Natural killer cell (primary cell): ENCODE measurements at regions not wholly inside any gene's neighbourhood (a gene's known extent, or its start where the extent isn't known, plus 50 kb on each side); places are given as distances from the start of the nearest gene placed in this dataset.

Experiments used
- ATAC-seq, 3 donors: fragments of 150-1000 bp in 2 of 3; fragments of 200-7000 bp in 1 of 3; cut with Tn5 transposase; 1 replicate in 1 of 3; 2 replicates in 2 of 3; pipeline ENCODE4 v1.10.0; 2021; ENCODE audit warnings: mild to moderate bottlenecking in 2 of 3, moderate library complexity in 2 of 3
- DNase-seq, 2 donors: peaks; one replicate each; pipeline versions ENCODE4 v3.0.0 to v3.0.0-alpha.2; 2013 to 2021; ENCODE audit warnings: mixed read lengths in 1 of 2
- H3K27ac ChIP-seq: one replicate; pipeline ENCODE4 v1.5.1; 2013; ENCODE audit warnings: mild to moderate bottlenecking, low read length
- H3K27me3 ChIP-seq: one replicate; pipeline ENCODE4 v1.6.1; 2013; ENCODE audit warnings: low read length; ENCODE audit not compliant: control insufficient read depth, insufficient read depth
- H3K36me3 ChIP-seq: one replicate; pipeline ENCODE4 v1.6.1; 2013; ENCODE audit warnings: low read length; ENCODE audit not compliant: control insufficient read depth, insufficient read depth
- H3K4me1 ChIP-seq: one replicate; pipeline ENCODE4 v1.6.1; 2013; ENCODE audit warnings: low read length; ENCODE audit not compliant: control insufficient read depth, insufficient read depth
- H3K4me3 ChIP-seq: one replicate; pipeline ENCODE4 v1.5.1; 2013; ENCODE audit warnings: low read length
- H3K9me3 ChIP-seq: one replicate; pipeline ENCODE4 v1.6.1; 2013; ENCODE audit warnings: low read length; ENCODE audit not compliant: control insufficient read depth, insufficient read depth
- H3K27ac Mint-ChIP-seq, 2 donors: one replicate each; pipeline ENCODE4 v1.8.0; 2022; ENCODE audit warnings: mild to moderate bottlenecking in 2 of 2, mixed read lengths in 2 of 2, moderate library complexity in 1 of 2
- H3K27me3 Mint-ChIP-seq, 2 donors: one replicate each; pipeline ENCODE4 v1.8.0; 2022; ENCODE audit warnings: low read depth in 2 of 2, mixed read lengths in 2 of 2
- H3K36me3 Mint-ChIP-seq: one replicate; pipeline ENCODE4 v1.8.0; 2022; ENCODE audit warnings: mixed read lengths
- H3K4me1 Mint-ChIP-seq, 2 donors: one replicate each; pipeline ENCODE4 v1.8.0; 2022; ENCODE audit warnings: mixed read lengths in 2 of 2
- H3K4me3 Mint-ChIP-seq: one replicate; pipeline ENCODE4 v1.8.0; 2022; ENCODE audit warnings: mild to moderate bottlenecking, moderate library complexity, mixed read lengths
- H3K9me3 Mint-ChIP-seq, 2 donors: one replicate each; pipeline ENCODE4 v1.8.0; 2022; ENCODE audit warnings: mixed read lengths in 2 of 2
- CTCF ChIP-seq: fragments of 200-600 bp; IDR thresholded peaks from one replicate; pipeline ENCODE4 v1.8.0; 2022; ENCODE audit warnings: antibody characterized with exemption
- WGBS: methylation state at CpG from one replicate; pipeline ENCODE4 v1.1.7; 2013; ENCODE audit warnings: missing lambda C conversion rate; ENCODE audit not compliant: insufficient coverage; 5-methylcytosine and 5-hydroxymethylcytosine counted together
- intact Hi-C: fragments of 100-400 bp; cut with micrococcal nuclease; formaldehyde crosslinking; loops from one replicate; pipeline ENCODE4 v1.14.2; 2022

DNA sequence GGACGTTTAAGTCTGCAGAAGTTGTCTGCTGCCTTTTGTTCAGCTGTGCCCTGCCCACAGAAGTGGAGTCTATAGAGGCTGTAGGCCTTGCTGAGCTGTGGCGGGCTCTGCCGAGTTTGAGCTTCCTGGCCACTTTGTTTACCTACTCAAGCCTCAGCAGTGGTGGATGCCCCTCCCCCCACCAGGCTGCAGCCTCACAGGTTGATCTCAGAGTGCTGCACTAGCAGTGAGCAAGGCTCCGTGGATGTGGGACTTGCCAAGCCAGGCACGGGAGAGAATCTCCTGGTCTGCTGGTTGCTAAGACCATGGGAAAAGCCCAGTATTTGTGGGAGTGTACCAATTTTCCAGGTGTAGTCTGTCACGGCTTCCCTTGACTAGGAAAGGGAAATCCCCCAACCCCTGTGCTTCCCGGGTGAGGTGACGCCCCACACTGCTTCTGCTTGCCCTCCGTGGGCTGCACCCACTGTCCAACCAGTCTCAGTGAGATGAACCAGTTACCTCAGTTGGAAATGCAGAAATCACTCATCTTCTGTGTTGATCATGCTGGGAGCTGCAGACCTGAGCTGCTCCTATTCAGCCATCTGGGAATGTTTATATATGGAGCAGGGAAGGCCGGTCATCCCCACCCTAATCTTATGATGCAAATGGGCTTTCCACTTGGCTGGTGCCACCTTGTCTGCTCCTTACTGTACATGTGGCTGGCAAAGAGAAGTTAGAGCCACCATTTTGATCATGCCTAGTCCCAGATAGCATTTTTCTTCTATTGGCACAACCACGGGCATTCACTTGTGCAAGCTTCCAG, 156.9 kb upstream of the ITGA6 start:
- Histone ChIP-seq H3K4me1 (peaks cover 4% of the 10 kb centered on the region), H3K27me3 (no peaks in the 10 kb centered on the region), H3K36me3 (no peaks in the 10 kb centered on the region), H3K4me3 (no peak overlapping the region), H3K27ac (no peak overlapping the region), H3K9me3 (no peaks in the 10 kb centered on the region)
- H3K9me3 Mint-ChIP-seq, result no peaks in the 10 kb centered on the region
- no peaks in the 10 kb centered on the region for H3K4me1 Mint-ChIP-seq
- DNase-seq (peak in 1 of 2 donors; percentile 39), ATAC-seq (no peak)
- H3K27ac Mint-ChIP-seq, result no peak overlapping the region
- no peak for TF ChIP-seq CTCF
- no peaks in the 10 kb centered on the region for H3K36me3 Mint-ChIP-seq
- H3K27me3 Mint-ChIP-seq, result peaks cover 0 to 8% of the 10 kb centered on the region in 2 donors
- 57% methylated on average over 11 of the region's 11 CpGs for WGBS
- intact Hi-C loops, result no loop called here
- H3K4me3 Mint-ChIP-seq, result no peak overlapping the region

DNA sequence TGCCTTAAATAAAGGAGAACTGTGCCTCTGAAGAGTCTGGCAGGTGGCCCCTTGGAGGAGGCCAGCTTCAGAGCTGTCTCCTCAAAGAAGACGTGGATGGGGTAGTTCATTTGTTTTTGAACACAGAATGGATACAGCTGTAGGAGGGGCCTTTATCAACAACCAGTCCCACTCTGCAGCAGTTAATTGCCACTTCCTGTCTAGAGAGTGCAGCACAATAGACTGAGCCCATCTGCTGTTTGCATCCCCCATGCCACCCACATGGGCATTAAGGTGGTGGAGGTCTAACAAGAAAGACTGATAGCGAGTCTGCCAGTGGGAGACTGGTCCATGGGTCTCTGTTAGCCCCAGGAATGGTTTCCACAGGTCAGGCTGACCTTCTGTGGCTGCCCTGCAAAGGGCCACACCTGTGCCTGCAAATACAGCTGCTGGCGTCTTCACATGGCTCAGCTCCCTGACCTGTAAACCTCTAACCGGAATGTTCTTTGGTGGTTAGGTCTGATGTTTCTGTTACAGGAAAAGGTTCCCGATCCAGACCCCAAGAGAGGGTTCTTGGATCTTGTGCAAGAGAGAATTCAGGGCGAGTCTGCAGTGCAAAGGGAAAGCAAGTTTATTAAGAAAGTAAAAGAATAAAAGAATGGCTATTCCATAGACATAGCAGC, 153.3 kb upstream of the ITGA6 start:
- Histone ChIP-seq H3K4me1 (peaks cover 4% of the 10 kb centered on the region), H3K4me3 (no peak overlapping the region), H3K36me3 (no peaks in the 10 kb centered on the region), H3K9me3 (peaks cover 5% of the 10 kb centered on the region), H3K27ac (no peak overlapping the region), H3K27me3 (no peaks in the 10 kb centered on the region)
- Mint-ChIP-seq H3K4me3 (no peak overlapping the region), H3K27me3 (peaks cover 0 to 7% of the 10 kb centered on the region in 2 donors), H3K36me3 (peaks cover 13% of the 10 kb centered on the region), H3K27ac (no peak overlapping the region), H3K9me3 (no peaks in the 10 kb centered on the region), H3K4me1 (no peaks in the 10 kb centered on the region)
- intact Hi-C loops, result no loop called here
- DNase-seq, result no peak
- ATAC-seq, result peak in 1 of 3 donors; percentile 63
- 74% methylated on average over 6 of the region's 6 CpGs for WGBS
- TF ChIP-seq CTCF, result no peak

DNA sequence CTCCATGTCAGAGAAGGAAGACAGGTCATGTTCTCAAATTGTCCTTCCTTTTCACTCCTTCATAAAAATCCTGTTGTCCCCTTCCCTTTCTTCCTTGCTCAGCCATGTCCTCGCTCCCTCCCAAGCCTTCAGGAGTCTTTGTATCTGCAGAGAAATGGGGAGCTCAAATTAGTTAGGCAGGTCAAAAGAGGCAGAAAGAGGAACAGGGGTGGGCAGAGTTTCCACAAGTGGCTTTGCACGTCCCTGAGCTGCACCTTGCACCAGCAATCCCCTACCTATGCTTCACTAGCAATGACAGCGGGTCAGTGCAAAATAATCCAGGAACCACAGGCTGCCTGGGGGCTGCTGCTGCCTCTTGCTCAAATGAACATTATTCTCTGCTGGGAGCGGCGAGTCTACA, 152.1 kb upstream of the ITGA6 start:
- Mint-ChIP-seq H3K4me3 (no peak overlapping the region), H3K36me3 (peaks cover 13% of the 10 kb centered on the region), H3K27me3 (peaks cover 0 to 10% of the 10 kb centered on the region in 2 donors), H3K27ac (no peak overlapping the region), H3K4me1 (no peaks in the 10 kb centered on the region), H3K9me3 (no peaks in the 10 kb centered on the region)
- Histone ChIP-seq H3K27ac (no peak overlapping the region), H3K36me3 (no peaks in the 10 kb centered on the region), H3K4me1 (peaks cover 2% of the 10 kb centered on the region), H3K9me3 (peaks cover 5% of the 10 kb centered on the region), H3K4me3 (no peak overlapping the region), H3K27me3 (no peaks in the 10 kb centered on the region)
- no peak for TF ChIP-seq CTCF
- intact Hi-C loops, result no loop called here
- no peak for DNase-seq
- 72% methylated on average over 5 of the region's 5 CpGs for WGBS
- ATAC-seq, result no peak
